BE2C (cell line): ENCODE measurements at regions not wholly inside any gene's neighbourhood (a gene's known extent, or its start where the extent isn't known, plus 50 kb on each side); places are given as distances from the start of the nearest gene placed in this dataset.
A peak's percentile ranks its signal among the peaks of the same experiment; 100 is the strongest.

Experiments
- DNase-seq: peaks from one replicate; pipeline ENCODE4 v3.0.0-alpha.2; 2020
- H3K27me3 ChIP-seq: fragments of 250-450 bp; sonication (Bioruptor Pico); 2 replicates; pipeline ENCODE4 v1.5.1; 2020; ENCODE audit warnings: mild to moderate bottlenecking
- H3K36me3 ChIP-seq: fragments of 250-450 bp; sonication (Bioruptor Pico); 2 replicates; pipeline ENCODE4 v1.5.1; 2020; ENCODE audit warnings: mild to moderate bottlenecking
- H3K4me1 ChIP-seq: fragments of 250-450 bp; sonication (Bioruptor Pico); 2 replicates; pipeline ENCODE4 v1.5.1; 2020
- H3K4me3 ChIP-seq: 2 replicates; pipeline ENCODE4 v1.5.1; 2011; ENCODE audit warnings: low read depth, low read length
- H3K9me3 ChIP-seq: fragments of 250-450 bp; sonication (Bioruptor Pico); 2 replicates; pipeline ENCODE4 v1.5.1; 2020
- TF ChIP-seq, protein P1 (sequence below): IDR thresholded peaks from 2 replicates; pipeline ENCODE4 v1.5.1; 2012; ENCODE audit warnings: mild to moderate bottlenecking, low read depth, low read length

DNA sequence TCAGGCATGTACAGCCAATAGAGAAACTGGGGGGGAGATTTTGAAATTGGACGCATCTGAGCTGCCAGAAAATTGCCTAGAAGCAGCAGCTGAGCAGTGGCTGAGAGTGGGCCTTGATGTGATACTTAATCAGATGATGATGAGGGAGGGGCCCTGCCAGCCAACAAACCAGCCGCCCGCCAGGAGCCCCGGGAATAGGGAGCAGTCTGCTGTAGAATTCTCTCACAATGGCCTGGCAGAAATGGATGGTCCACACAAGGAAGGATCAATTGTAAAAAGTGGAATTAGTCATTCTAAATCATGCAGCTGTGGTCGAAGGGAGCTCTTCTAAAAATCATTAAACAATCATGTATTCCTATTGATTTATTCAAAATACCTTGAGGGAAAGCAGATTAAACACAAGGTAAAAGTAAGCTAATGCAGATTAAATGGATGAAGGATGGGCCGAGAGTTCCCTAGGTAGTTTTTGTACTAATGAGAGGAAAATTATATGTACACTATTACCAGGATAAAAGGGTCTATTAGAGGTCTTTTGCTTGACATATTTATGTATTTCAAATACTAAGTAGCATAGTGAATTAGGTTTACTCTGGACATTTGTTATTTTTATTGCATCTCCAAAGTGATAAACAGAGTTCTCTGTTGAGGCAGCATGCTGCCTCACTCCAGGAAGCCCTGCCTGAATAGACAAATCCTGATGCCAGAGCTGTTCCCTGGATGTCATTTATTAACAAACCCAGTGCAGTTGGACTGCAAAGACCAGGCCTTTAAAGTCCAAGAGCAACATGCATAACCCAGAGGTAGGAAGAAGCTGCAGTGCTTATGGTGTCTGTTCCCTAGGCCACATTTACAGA lies 91.3 kb downstream of the NKX6-1 start:
- no peak for DNase-seq
- no peak overlapping the region for H3K4me3 ChIP-seq
- TF ChIP-seq, protein P1, sequence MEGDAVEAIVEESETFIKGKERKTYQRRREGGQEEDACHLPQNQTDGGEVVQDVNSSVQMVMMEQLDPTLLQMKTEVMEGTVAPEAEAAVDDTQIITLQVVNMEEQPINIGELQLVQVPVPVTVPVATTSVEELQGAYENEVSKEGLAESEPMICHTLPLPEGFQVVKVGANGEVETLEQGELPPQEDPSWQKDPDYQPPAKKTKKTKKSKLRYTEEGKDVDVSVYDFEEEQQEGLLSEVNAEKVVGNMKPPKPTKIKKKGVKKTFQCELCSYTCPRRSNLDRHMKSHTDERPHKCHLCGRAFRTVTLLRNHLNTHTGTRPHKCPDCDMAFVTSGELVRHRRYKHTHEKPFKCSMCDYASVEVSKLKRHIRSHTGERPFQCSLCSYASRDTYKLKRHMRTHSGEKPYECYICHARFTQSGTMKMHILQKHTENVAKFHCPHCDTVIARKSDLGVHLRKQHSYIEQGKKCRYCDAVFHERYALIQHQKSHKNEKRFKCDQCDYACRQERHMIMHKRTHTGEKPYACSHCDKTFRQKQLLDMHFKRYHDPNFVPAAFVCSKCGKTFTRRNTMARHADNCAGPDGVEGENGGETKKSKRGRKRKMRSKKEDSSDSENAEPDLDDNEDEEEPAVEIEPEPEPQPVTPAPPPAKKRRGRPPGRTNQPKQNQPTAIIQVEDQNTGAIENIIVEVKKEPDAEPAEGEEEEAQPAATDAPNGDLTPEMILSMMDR, result no peak

GRCh38 chr4:84403656-84404055 lies 95.4 kb downstream of the NKX6-1 start:
- TF ChIP-seq, protein P1, result no peak
- no peaks in the 10 kb centered on the region for H3K36me3 ChIP-seq
- H3K4me3 ChIP-seq, result no peak overlapping the region
- DNase-seq, result no peak
- H3K27me3 ChIP-seq, result no peaks in the 10 kb centered on the region
- 0 out of 2 replicates have a peak, but pooled peaks cover 3% of the 10 kb centered on the region for H3K4me1 ChIP-seq
- no peaks in the 10 kb centered on the region for H3K9me3 ChIP-seq

More for the DNA sequence above, 91.3 kb downstream of the NKX6-1 start:
- no peaks in the 10 kb centered on the region for H3K9me3 ChIP-seq
- no peaks in the 10 kb centered on the region for H3K36me3 ChIP-seq
- H3K4me1 ChIP-seq, result 0 out of 2 replicates have a peak, but pooled peaks cover 3% of the 10 kb centered on the region
- H3K27me3 ChIP-seq, result no peaks in the 10 kb centered on the region

- Histone ChIP-seq H3K4me1 (no peaks in the 10 kb centered on the region), H3K4me3 (no peak overlapping the region), H3K9me3 (no peaks in the 10 kb centered on the region), H3K27me3 (no peaks in the 10 kb centered on the region), H3K36me3 (no peaks in the 10 kb centered on the region)
- TF ChIP-seq, protein P1, result peak; percentile 40
- peak; percentile 19 for DNase-seq
These were observed 97.3 kb downstream of the NKX6-1 start for GRCh38 chr4:84401701-84402306.

GRCh38 chr4:84394386-84394785 lies 104.7 kb downstream of the NKX6-1 start:
- no peaks in the 10 kb centered on the region for H3K36me3 ChIP-seq
- H3K27me3 ChIP-seq, result no peaks in the 10 kb centered on the region
- no peaks in the 10 kb centered on the region for H3K9me3 ChIP-seq
- TF ChIP-seq, protein P1, result no peak
- H3K4me3 ChIP-seq, result no peak overlapping the region
- DNase-seq, result no peak
- no peaks in the 10 kb centered on the region for H3K4me1 ChIP-seq

- Histone ChIP-seq H3K36me3 (no peaks in the 10 kb centered on the region), H3K9me3 (no peaks in the 10 kb centered on the region), H3K4me3 (no peak overlapping the region), H3K27me3 (no peaks in the 10 kb centered on the region), H3K4me1 (no peaks in the 10 kb centered on the region)
- no peak for DNase-seq
- TF ChIP-seq, protein P1, result no peak
These were observed 106.0 kb downstream of the NKX6-1 start for GRCh38 chr4:84392951-84393590.

DNA sequence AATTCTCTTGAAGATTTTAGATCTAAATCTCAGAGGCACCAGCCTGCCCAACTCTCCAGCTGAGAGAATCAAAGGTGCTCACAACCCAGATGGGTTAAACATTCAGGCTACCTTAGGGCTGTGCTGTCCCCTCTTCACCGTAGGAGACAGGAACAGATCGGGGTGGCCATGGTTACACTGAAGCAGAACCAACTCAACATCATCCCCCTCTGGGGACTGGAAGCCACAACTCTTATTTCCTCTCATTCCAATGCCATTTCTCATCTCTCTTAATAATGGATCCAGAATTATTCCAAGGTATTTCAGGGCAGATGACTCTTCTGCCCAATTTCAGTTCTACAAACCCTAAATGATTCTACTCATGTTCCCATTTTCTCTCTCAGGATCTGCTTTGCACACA lies 109.7 kb downstream of the NKX6-1 start:
- no peaks in the 10 kb centered on the region for H3K9me3 ChIP-seq
- TF ChIP-seq, protein P1, result no peak
- H3K27me3 ChIP-seq, result no peaks in the 10 kb centered on the region
- no peaks in the 10 kb centered on the region for H3K4me1 ChIP-seq
- H3K36me3 ChIP-seq, result no peaks in the 10 kb centered on the region
- DNase-seq, result no peak
- no peak overlapping the region for H3K4me3 ChIP-seq
